HFFc6 (cell line): ENCODE measurements at regions not wholly inside any gene's neighbourhood (a gene's known extent, or its start where the extent isn't known, plus 50 kb on each side); places are given as distances from the start of the nearest gene placed in this dataset.

Source experiments
- DNase-seq: peaks from one replicate; pipeline ENCODE4 v3.0.0-alpha.2; 2018
- H3K27ac Mint-ChIP-seq: 2 replicates; pipeline ENCODE4 v1.8.0; 2020; ENCODE audit warnings: mild to moderate bottlenecking, mixed read lengths
- H3K27me3 Mint-ChIP-seq: 2 replicates; pipeline ENCODE4 v1.8.0; 2021; ENCODE audit warnings: mild to moderate bottlenecking, moderate library complexity, mixed read lengths; ENCODE audit not compliant: insufficient read depth
- H3K36me3 Mint-ChIP-seq: 2 replicates; pipeline ENCODE4 v1.8.0; 2021; ENCODE audit warnings: low read depth, mixed read lengths
- H3K4me1 Mint-ChIP-seq: 2 replicates; pipeline ENCODE4 v1.8.0; 2020; ENCODE audit warnings: low read depth, mixed read lengths
- H3K4me3 Mint-ChIP-seq: 2 replicates; pipeline ENCODE4 v1.8.0; 2020; ENCODE audit warnings: mild to moderate bottlenecking, moderate library complexity, mixed read lengths
- H3K9me3 Mint-ChIP-seq: 2 replicates; pipeline ENCODE4 v1.8.0; 2020; ENCODE audit warnings: mild to moderate bottlenecking, mixed read lengths
- TF ChIP-seq, protein P1 (sequence below): fragments of 200-600 bp; sonication (generic); IDR thresholded peaks from 2 replicates; pipeline ENCODE4 v1.5.0; 2021; ENCODE audit warnings: antibody characterized with exemption, mild to moderate bottlenecking

DNA sequence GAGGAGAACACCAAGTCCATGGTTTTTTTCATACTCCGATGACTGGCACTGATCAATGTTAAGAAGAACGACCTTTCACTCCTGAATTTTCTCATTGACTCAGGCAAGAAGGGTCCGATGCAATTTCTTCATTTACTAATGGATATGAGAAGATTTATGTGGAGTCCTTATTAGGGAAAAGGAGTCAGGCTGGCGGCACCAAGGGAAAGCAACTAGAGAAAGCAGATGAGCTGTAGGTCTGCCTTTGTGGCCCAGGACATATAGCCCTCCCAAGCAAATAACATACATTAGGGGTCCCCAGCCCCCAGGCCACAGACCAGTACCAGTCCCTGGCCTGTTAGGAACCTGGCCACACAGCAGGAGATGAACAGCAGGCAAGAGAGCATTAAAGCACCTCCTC, 206.8 kb downstream of the KBTBD8 start:
- Mint-ChIP-seq H3K27me3 (no peaks in the 10 kb centered on the region), H3K9me3 (peaks cover 15% of the 10 kb centered on the region)

DNA sequence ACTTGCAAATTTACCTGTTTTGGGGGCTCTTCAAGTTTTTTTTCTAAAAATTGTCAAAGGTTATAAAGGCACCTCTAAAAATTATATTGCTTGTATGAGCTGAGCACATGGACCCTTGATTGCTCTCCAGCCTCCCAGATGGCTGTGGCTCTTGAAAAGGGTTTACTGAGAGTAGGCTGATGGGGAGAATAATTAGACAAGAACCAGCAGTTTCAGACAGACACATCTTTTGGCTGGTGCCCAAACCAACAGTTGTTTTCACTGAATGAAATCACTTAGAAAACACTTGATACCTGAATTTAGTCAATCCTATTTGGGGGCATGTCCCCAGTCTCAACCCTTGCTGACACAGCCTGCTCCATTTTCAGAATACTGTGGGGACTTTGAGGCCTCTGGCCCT, 217.6 kb downstream of the KBTBD8 start:
- no peaks in the 10 kb centered on the region; the same call in 1 of the 2 replicates for H3K27me3 Mint-ChIP-seq
- H3K9me3 Mint-ChIP-seq: peaks cover 20% of the 10 kb centered on the region
- H3K4me1 Mint-ChIP-seq: no peaks in the 10 kb centered on the region
- TF ChIP-seq, protein P1, sequence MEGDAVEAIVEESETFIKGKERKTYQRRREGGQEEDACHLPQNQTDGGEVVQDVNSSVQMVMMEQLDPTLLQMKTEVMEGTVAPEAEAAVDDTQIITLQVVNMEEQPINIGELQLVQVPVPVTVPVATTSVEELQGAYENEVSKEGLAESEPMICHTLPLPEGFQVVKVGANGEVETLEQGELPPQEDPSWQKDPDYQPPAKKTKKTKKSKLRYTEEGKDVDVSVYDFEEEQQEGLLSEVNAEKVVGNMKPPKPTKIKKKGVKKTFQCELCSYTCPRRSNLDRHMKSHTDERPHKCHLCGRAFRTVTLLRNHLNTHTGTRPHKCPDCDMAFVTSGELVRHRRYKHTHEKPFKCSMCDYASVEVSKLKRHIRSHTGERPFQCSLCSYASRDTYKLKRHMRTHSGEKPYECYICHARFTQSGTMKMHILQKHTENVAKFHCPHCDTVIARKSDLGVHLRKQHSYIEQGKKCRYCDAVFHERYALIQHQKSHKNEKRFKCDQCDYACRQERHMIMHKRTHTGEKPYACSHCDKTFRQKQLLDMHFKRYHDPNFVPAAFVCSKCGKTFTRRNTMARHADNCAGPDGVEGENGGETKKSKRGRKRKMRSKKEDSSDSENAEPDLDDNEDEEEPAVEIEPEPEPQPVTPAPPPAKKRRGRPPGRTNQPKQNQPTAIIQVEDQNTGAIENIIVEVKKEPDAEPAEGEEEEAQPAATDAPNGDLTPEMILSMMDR: no peak
- H3K4me3 Mint-ChIP-seq: no peak overlapping the region
- H3K27ac Mint-ChIP-seq: no peak overlapping the region
- DNase-seq: no peak
- H3K36me3 Mint-ChIP-seq: no peaks in the 10 kb centered on the region

More for the DNA sequence above, 206.8 kb downstream of the KBTBD8 start:
- no peak overlapping the region for H3K4me3 Mint-ChIP-seq
- H3K27ac Mint-ChIP-seq: no peak overlapping the region
- no peaks in the 10 kb centered on the region for H3K4me1 Mint-ChIP-seq
- no peaks in the 10 kb centered on the region for H3K36me3 Mint-ChIP-seq
- no peak for DNase-seq
- TF ChIP-seq, protein P1: no peak

DNA sequence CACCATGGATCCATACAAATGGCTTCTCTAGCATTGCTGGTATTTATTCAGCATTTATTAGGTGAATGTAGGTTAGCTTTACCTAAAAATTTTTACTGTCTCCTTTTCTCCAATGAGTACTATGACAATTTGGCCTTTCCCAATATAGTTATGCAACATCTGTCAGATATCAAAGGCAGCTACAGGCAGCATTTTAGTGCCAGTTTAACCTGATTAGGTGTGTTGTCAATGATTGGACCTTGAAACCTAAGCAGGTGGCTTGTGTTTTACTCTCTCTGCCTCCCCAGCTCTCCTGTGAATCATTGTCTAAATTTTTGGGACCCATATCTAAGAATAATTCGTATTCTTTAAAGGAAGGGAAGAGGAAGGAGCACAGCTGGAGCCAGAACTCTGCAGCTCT, 228.9 kb downstream of the KBTBD8 start:
- no peak for DNase-seq
- TF ChIP-seq, protein P1: no peak
- Mint-ChIP-seq H3K4me1 (no peaks in the 10 kb centered on the region), H3K27ac (no peak overlapping the region), H3K36me3 (no peaks in the 10 kb centered on the region), H3K27me3 (peaks cover 3% of the 10 kb centered on the region; the same call in 1 of the 2 replicates), H3K4me3 (no peak overlapping the region), H3K9me3 (peaks cover 36% of the 10 kb centered on the region)

DNA sequence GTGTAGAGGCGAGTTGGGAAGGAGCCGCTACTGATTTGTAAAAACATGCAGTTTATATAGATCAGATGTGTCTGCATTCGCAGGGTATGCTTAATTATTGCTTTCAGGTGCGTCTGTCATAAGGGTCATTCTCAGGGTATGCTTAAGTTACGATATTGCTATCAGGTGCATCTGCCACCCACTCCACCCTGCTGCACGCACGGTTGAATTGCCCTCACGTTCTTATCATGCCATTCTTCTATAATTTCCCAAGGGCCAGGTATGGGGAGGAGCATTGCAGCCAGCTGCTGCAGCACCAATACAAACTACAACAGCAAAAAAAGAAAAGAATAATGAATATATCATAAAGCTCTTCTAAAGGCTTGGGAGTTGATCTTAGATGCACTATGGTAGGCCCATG, 230.0 kb downstream of the KBTBD8 start:
- no peak for DNase-seq
- H3K36me3 Mint-ChIP-seq: no peaks in the 10 kb centered on the region; the same call in 1 of the 2 replicates
- TF ChIP-seq, protein P1: no peak
- H3K27me3 Mint-ChIP-seq: peaks cover 3% of the 10 kb centered on the region
- peaks cover 35% of the 10 kb centered on the region for H3K9me3 Mint-ChIP-seq
- H3K4me3 Mint-ChIP-seq: no peak overlapping the region
- no peaks in the 10 kb centered on the region for H3K4me1 Mint-ChIP-seq
- no peak overlapping the region for H3K27ac Mint-ChIP-seq

DNA sequence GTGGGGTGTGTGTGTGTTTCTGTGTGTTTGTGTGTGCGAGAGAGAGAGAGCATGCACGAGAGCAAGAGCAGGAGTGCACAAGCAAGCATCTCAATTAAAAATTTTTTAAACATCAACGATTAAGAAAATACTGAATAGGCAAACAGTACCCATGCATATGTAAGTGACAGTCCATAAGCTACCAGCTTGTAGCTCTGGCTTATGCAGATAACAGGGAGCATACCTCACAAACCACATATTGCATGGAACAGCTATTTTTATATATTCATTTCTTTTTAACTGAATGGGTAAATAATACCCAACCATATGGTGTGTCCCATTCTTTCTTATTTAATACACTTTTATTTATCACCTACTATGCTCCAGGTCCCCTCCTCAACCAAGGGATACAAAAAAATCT, 234.5 kb downstream of the KBTBD8 start:
- H3K4me1 Mint-ChIP-seq: no peaks in the 10 kb centered on the region
- H3K36me3 Mint-ChIP-seq: no peaks in the 10 kb centered on the region; the same call in 1 of the 2 replicates
- no peak overlapping the region for H3K27ac Mint-ChIP-seq
- H3K4me3 Mint-ChIP-seq: no peak overlapping the region
- no peaks in the 10 kb centered on the region; the same call in 1 of the 2 replicates for H3K27me3 Mint-ChIP-seq
- TF ChIP-seq, protein P1: no peak
- peaks cover 24% of the 10 kb centered on the region for H3K9me3 Mint-ChIP-seq
- DNase-seq: no peak

DNA sequence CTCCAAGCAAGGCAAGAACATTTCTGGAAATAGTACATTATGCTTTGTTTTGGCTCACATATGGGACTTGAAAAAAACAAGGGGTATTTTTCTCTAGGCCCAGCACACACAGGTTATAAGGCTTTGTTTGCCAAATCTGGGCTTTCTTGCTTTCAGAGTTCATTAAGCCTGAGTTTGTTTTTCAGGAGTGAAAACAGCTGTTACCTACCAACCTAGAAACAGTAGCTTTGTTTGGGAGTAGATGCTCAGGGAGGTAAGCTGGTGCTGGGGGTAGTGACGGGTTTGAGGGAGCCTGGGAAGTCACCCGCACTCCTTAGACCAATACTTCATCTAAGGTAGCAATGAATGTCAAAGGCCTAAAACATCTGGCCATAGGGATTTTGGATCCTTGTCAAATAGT, 241.2 kb downstream of the KBTBD8 start:
- Mint-ChIP-seq H3K4me3 (no peak overlapping the region), H3K27me3 (no peaks in the 10 kb centered on the region), H3K4me1 (no peaks in the 10 kb centered on the region), H3K27ac (no peak overlapping the region), H3K9me3 (peaks cover 12% of the 10 kb centered on the region), H3K36me3 (no peaks in the 10 kb centered on the region)
- TF ChIP-seq, protein P1: no peak
- no peak for DNase-seq
